H9 (cell line): ENCODE measurements at regions not wholly inside any gene's neighbourhood (a gene's known extent, or its start where the extent isn't known, plus 50 kb on each side); places are given as distances from the start of the nearest gene placed in this dataset.

Source experiments
- DNase-seq: peaks from one replicate; pipeline ENCODE4 v3.0.0-alpha.2; 2017
- H2AFZ ChIP-seq: one replicate; pipeline ENCODE4 v1.6.1; 2013; ENCODE audit warnings: mild to moderate bottlenecking, low read length, control low read depth, moderate library complexity
- H2AK5ac ChIP-seq: 2 replicates; pipeline ENCODE4 v1.6.1; 2013; ENCODE audit warnings: low read length, control low read depth, mixed read lengths; ENCODE audit not compliant: insufficient read length
- H2BK120ac ChIP-seq: one replicate; pipeline ENCODE4 v1.6.1; 2013; ENCODE audit warnings: low read depth, mild to moderate bottlenecking, low read length, control low read depth, inconsistent platforms; ENCODE audit not compliant: poor library complexity, severe bottlenecking
- H2BK12ac ChIP-seq: 2 replicates; pipeline ENCODE4 v1.6.1; 2013; ENCODE audit warnings: low read length, control low read depth, mixed read lengths, low read depth; ENCODE audit not compliant: insufficient read length
- H2BK15ac ChIP-seq: 2 replicates; pipeline ENCODE4 v1.6.1; 2013; ENCODE audit warnings: low read depth, low read length, control low read depth
- H2BK20ac ChIP-seq: one replicate; pipeline ENCODE4 v1.6.1; 2013; ENCODE audit warnings: low read depth, mild to moderate bottlenecking, low read length, control low read depth, inconsistent platforms; ENCODE audit not compliant: poor library complexity, severe bottlenecking
- H2BK5ac ChIP-seq: 2 replicates; pipeline ENCODE4 v1.6.1; 2013; ENCODE audit warnings: low read length, control low read depth, mixed read lengths; ENCODE audit not compliant: insufficient read length
- H3K14ac ChIP-seq: 2 replicates; pipeline ENCODE4 v1.6.1; 2013; ENCODE audit warnings: low read length, control low read depth; ENCODE audit not compliant: insufficient read depth
- H3K18ac ChIP-seq: 2 replicates; pipeline ENCODE4 v1.6.1; 2013; ENCODE audit warnings: low read depth, mild to moderate bottlenecking, mixed read lengths, low read length, control low read depth; ENCODE audit not compliant: insufficient read length
- H3K23ac ChIP-seq: 2 replicates; pipeline ENCODE4 v1.6.1; 2013; ENCODE audit warnings: low read length, control low read depth, mixed read lengths, low read depth; ENCODE audit not compliant: insufficient read length
- H3K23me2 ChIP-seq: 2 replicates; pipeline ENCODE4 v1.6.1; 2013; ENCODE audit warnings: low read depth, mild to moderate bottlenecking, mixed read lengths, low read length, control low read depth; ENCODE audit not compliant: insufficient read length, poor library complexity, severe bottlenecking
- H3K27ac ChIP-seq: 2 replicates; pipeline ENCODE4 v1.5.1; 2013; ENCODE audit warnings: low read length, control low read depth, mixed read lengths, low read depth; ENCODE audit not compliant: insufficient read length
- H3K27me3 ChIP-seq: 2 replicates; pipeline ENCODE4 v1.6.1; 2013; ENCODE audit warnings: low read length, control low read depth, inconsistent platforms; ENCODE audit not compliant: insufficient read depth
- H3K4ac ChIP-seq: 2 replicates; pipeline ENCODE4 v1.6.1; 2013; ENCODE audit warnings: low read depth, mild to moderate bottlenecking, control low read depth, inconsistent platforms, low read length, moderate library complexity
- H3K4me1 ChIP-seq: 2 replicates; pipeline ENCODE4 v1.6.1; 2013; ENCODE audit warnings: low read length, control low read depth, inconsistent platforms; ENCODE audit not compliant: insufficient read depth
- H3K4me2 ChIP-seq: 2 replicates; pipeline ENCODE4 v1.6.1; 2013; ENCODE audit warnings: low read length, control low read depth, mixed read lengths; ENCODE audit not compliant: insufficient read length, insufficient read depth
- H3K56ac ChIP-seq: 2 replicates; pipeline ENCODE4 v1.6.1; 2013; ENCODE audit warnings: low read depth, mild to moderate bottlenecking, mixed read lengths, low read length, control low read depth; ENCODE audit not compliant: insufficient read length
- H3K79me1 ChIP-seq: 2 replicates; pipeline ENCODE4 v1.6.1; 2013; ENCODE audit warnings: low read depth, mild to moderate bottlenecking, moderate library complexity, low read length, control low read depth, inconsistent platforms; ENCODE audit not compliant: insufficient read depth, poor library complexity, severe bottlenecking
- H3K79me2 ChIP-seq: 2 replicates; pipeline ENCODE4 v1.6.1; 2013; ENCODE audit warnings: low read length, control low read depth, inconsistent platforms; ENCODE audit not compliant: insufficient read depth
- H3K9ac ChIP-seq: 2 replicates; pipeline ENCODE4 v1.6.1; 2013; ENCODE audit warnings: low read length, control low read depth, mixed read lengths; ENCODE audit not compliant: insufficient read length; ENCODE audit errors: extremely low read depth
- H3K9me3 ChIP-seq: one replicate; pipeline ENCODE4 v1.6.1; 2013; ENCODE audit warnings: low read depth, low read length, inconsistent platforms; ENCODE audit not compliant: control insufficient read depth
- H3T11ph ChIP-seq: one replicate; pipeline ENCODE4 v1.6.1; 2013; ENCODE audit warnings: mild to moderate bottlenecking, low read length, control low read depth, inconsistent platforms
- H4K20me1 ChIP-seq: one replicate; pipeline ENCODE4 v1.6.1; 2013; ENCODE audit not compliant: control insufficient read depth, insufficient read length, insufficient read depth
- H4K5ac ChIP-seq: 2 replicates; pipeline ENCODE4 v1.6.1; 2013; ENCODE audit warnings: low read depth, mild to moderate bottlenecking, mixed read lengths, low read length, control low read depth; ENCODE audit not compliant: insufficient read length
- H4K8ac ChIP-seq: replicated peaks from 2 replicates; pipeline ENCODE4 v1.6.1; 2013; ENCODE audit warnings: low read length, control low read depth, mixed read lengths, low read depth; ENCODE audit not compliant: insufficient read length
- H4K91ac ChIP-seq: 2 replicates; pipeline ENCODE4 v1.6.1; 2013; ENCODE audit warnings: low read depth, mild to moderate bottlenecking, moderate library complexity, mixed read lengths, low read length, control low read depth; ENCODE audit not compliant: insufficient read length
- H3K27ac Mint-ChIP-seq, 3 experiments: 2 replicates in 2 of 3; 3 replicates in 1 of 3; pipeline ENCODE4 v1.8.0; 2020 to 2021; ENCODE audit warnings: mixed read lengths in 3 of 3, mild to moderate bottlenecking in 1 of 3, moderate library complexity in 1 of 3
- H3K27me3 Mint-ChIP-seq: 2 replicates; pipeline ENCODE4 v1.8.0; 2021; ENCODE audit warnings: low read depth, mild to moderate bottlenecking, moderate library complexity, mixed read lengths
- H3K36me3 Mint-ChIP-seq, 3 experiments: 2 replicates in 2 of 3; 3 replicates in 1 of 3; pipeline ENCODE4 v1.8.0; 2020 to 2021; ENCODE audit warnings: low read depth in 3 of 3, mixed read lengths in 3 of 3; ENCODE audit not compliant: insufficient read depth in 1 of 3
- H3K4me1 Mint-ChIP-seq, 2 experiments: 2 replicates each; pipeline ENCODE4 v1.8.0; 2020; ENCODE audit warnings: mixed read lengths in 2 of 2
- H3K4me3 Mint-ChIP-seq, 2 experiments: 2 replicates in 1 of 2; 3 replicates in 1 of 2; pipeline ENCODE4 v1.8.0; 2020 to 2021; ENCODE audit warnings: mild to moderate bottlenecking in 2 of 2, mixed read lengths in 2 of 2, moderate library complexity in 1 of 2
- H3K9me3 Mint-ChIP-seq, 2 experiments: 2 replicates in 1 of 2; 3 replicates in 1 of 2; pipeline ENCODE4 v1.8.0; 2020; ENCODE audit warnings: mild to moderate bottlenecking in 2 of 2, mixed read lengths in 2 of 2, moderate library complexity in 1 of 2
- WGBS: extraction: QIAGEN DNeasy Blood & Tissue Kit; methylation state at CpG from one replicate; pipeline ENCODE4 v1.1.7; 2013; ENCODE audit warnings: missing lambda C conversion rate, low lambda C conversion rate, mixed read lengths; ENCODE audit not compliant: insufficient read length; ENCODE audit errors: extremely low coverage; 5-methylcytosine and 5-hydroxymethylcytosine counted together
- TF ChIP-seq, protein P1 (sequence below): fragments of 200-600 bp; sonication (generic); conservative IDR thresholded peaks from 3 replicates; pipeline ENCODE4 v1.8.0; 2021; ENCODE audit warnings: antibody characterized with exemption, mild to moderate bottlenecking

DNA sequence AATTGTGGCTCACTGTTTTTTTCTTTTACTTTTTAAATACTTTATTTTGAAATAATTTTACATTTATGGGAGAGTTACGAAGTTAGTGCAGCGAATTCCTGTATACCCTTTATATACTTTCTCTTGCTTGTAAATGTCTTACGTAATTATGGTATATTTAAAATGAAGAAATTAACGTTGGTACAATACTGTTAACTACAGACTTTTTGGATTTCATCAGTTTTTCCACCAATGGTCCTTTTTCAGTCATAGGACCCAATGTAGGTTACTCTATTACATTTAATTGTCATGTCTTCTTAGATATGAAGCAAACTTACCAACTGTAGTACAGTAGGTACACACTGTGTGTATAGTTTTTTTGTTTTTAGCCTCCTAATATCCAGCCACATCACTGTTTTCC, 76.3 kb downstream of the BOLA3 start:
- Mint-ChIP-seq H3K4me1 (peaks cover 7% of the 10 kb centered on the region in 2 experiments), H3K27me3 (no peaks in the 10 kb centered on the region), H3K9me3 (no peaks in the 10 kb centered on the region), H3K27ac (no peak overlapping the region), H3K36me3 (peaks cover 2 to 22% (median 6%) of the 10 kb centered on the region in 3 experiments; a peak in 5 of 7 replicates), H3K4me3 (no peak overlapping the region)
- no peak overlapping the region for H3K9ac ChIP-seq
- H3K4me2 ChIP-seq, result no peak overlapping the region
- H2BK20ac ChIP-seq, result no peak overlapping the region
- no peak overlapping the region for H2BK5ac ChIP-seq
- H3K23ac ChIP-seq, result no peak overlapping the region
- no peak overlapping the region for H3K14ac ChIP-seq
- H4K8ac ChIP-seq, result no peak overlapping the region
- DNase-seq, result no peak
- H2BK15ac ChIP-seq, result no peak overlapping the region
- no peaks in the 10 kb centered on the region for H3K9me3 ChIP-seq
- H2BK12ac ChIP-seq, result no peak overlapping the region
- no peak overlapping the region for H3K18ac ChIP-seq
- H3K4ac ChIP-seq, result no peak overlapping the region
- no peak overlapping the region for H3T11ph ChIP-seq
- H3K79me2 ChIP-seq, result no peaks in the 10 kb centered on the region; the same call in 1 of the 2 replicates
- H3K56ac ChIP-seq, result no peak overlapping the region
- no peaks in the 10 kb centered on the region for H3K79me1 ChIP-seq
- H4K20me1 ChIP-seq, result no peaks in the 10 kb centered on the region
- no peak overlapping the region for H4K5ac ChIP-seq
- no peak overlapping the region for H3K27ac ChIP-seq
- no CpG with 5 or more reads among the region's 4 CpGs for WGBS
- H3K27me3 ChIP-seq, result no peaks in the 10 kb centered on the region
- H2AFZ ChIP-seq, result no peak overlapping the region
- H4K91ac ChIP-seq, result no peak overlapping the region
- no peaks in the 10 kb centered on the region; the same call in 1 of the 2 replicates for H3K4me1 ChIP-seq
- no peaks in the 10 kb centered on the region for H3K23me2 ChIP-seq
- H2BK120ac ChIP-seq, result no peak overlapping the region
- TF ChIP-seq, protein P1, sequence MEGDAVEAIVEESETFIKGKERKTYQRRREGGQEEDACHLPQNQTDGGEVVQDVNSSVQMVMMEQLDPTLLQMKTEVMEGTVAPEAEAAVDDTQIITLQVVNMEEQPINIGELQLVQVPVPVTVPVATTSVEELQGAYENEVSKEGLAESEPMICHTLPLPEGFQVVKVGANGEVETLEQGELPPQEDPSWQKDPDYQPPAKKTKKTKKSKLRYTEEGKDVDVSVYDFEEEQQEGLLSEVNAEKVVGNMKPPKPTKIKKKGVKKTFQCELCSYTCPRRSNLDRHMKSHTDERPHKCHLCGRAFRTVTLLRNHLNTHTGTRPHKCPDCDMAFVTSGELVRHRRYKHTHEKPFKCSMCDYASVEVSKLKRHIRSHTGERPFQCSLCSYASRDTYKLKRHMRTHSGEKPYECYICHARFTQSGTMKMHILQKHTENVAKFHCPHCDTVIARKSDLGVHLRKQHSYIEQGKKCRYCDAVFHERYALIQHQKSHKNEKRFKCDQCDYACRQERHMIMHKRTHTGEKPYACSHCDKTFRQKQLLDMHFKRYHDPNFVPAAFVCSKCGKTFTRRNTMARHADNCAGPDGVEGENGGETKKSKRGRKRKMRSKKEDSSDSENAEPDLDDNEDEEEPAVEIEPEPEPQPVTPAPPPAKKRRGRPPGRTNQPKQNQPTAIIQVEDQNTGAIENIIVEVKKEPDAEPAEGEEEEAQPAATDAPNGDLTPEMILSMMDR, result no peak
- H2AK5ac ChIP-seq, result no peak overlapping the region
